Stimulated activated CD8-positive, alpha-beta memory T cell treated with anti-CD3 and anti-CD28 coated beads, Interleukin-12 subunit alpha, Interleukin-12 subunit beta, amount 100 ng/mL, for 24 hours (primary cell): ENCODE measurements at regions not wholly inside any gene's neighbourhood (a gene's known extent, or its start where the extent isn't known, plus 50 kb on each side); places are given as distances from the start of the nearest gene placed in this dataset.

Experiments
- DNase-seq: peaks from one replicate; pipeline ENCODE4 v3.0.0-alpha.2; 2020; ENCODE audit errors: extremely low read depth

DNA sequence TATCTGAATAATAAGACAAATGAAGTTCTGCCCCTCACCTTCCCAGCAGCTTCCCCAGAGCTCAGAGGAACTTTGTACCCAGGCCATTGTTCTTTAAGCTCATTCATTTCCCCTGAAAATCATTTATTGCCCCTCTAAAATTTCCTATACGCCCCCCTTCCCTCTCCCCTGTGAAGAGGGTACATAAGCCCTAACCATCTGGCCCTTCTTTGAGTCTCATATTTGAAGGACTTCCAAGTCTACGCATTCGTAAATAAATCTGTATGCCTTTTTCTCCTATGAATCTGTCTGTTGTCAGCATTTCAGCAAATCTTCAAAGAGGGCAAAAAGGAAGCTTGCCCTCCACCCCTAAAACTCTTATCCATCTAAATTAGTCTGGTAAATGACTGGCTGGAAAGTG is 73.1 kb upstream of the DST start:
- no peak for DNase-seq

DNA sequence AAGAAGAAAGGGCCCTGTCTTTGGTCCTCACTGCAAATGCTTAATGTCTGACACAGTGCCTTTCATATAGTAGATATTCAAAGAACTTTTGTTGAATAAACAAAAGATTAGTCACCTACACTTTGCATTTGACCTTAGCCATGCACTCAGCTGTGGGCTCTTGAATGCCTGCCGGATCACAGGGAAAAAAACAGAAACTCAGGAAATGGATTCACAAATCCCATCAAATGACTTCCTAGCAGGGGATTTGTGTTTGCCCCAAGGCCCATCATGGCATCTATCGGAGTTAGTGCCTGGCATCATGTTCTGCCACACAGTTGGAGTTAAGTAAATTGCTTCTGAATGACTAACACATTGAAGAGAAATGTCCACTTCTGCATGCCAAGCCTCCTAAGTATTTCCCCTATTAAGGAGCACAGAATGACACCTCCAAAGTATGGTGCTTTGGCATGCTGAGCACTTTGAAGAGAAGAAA is 72.3 kb upstream of the DST start:
- no peak for DNase-seq

DNA sequence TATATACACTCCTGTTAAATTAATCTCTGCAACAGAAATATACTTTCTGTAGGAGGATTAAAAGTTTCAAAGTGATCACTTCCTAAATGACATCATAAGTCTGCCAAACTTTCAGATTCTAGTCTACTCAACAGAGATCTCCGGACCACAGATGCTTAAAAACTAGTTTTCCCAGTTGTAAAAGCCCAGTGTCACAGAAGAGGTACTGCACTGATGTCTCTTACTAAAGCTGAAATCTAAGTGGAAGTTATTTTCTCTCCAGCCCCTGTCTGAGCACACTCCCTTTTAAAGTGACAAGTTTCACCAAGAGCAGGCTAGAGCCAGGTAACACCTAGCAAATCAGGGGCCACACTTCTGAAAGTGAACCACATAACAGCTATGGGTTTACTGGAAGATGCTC is 71.6 kb upstream of the DST start:
- no peak for DNase-seq

DNA sequence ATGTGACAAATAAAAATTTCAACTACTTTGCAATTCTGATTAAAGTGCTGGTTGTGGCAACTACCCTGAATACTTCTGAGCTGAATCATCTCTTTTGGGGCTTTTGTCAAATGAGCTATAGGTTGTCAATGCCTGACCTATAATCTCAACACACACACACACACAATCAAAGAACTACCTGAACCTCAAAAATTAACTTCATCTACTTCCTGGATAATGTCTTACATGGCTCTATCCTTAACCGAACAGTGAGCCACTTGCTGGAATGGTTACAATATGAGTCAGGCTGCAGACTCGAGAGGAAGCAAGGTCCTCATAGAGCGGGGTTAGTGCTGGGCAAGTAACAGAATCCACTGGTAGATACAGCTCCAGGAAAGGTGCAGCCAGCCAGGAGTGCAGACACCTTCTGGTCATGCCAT is 70.6 kb upstream of the DST start:
- no peak for DNase-seq

DNA sequence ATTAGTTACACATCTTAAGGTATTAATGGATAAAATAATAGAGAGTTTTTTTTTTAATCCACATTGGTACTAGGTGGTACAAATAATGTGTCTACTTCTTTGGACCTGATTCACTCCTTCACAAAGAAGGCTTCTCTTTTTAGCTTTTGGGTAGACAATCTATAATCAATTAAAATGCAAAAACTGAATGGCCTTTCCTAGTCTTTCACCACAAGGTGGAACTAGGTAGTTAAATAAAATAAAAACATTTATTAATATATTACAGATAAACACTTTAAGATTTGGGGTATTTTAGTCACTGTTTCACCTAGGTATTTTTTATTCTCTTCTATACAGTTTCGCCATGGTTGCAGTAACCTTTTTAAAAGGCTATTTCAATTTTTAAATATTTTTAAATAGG is 68.3 kb upstream of the DST start:
- no peak for DNase-seq

DNA sequence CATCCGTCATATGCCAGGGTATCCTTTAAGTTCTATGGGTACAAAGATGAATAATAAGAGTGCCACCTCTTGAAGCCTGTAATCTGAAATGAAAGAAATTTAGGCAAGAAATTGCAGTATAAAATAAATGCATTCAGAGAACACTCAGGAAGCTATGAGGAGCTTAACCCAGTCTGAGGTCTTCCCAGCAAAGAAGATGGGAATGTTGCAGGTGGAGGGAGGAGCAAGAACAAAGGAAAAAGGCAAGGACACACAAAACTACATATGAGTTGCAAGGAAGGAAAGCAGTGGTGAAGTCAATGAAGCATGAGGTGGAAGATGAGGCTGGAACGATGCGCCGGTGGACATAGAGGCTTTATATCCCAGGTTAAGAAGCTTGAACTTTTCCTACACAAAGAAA is 67.0 kb upstream of the DST start:
- no peak for DNase-seq

DNA sequence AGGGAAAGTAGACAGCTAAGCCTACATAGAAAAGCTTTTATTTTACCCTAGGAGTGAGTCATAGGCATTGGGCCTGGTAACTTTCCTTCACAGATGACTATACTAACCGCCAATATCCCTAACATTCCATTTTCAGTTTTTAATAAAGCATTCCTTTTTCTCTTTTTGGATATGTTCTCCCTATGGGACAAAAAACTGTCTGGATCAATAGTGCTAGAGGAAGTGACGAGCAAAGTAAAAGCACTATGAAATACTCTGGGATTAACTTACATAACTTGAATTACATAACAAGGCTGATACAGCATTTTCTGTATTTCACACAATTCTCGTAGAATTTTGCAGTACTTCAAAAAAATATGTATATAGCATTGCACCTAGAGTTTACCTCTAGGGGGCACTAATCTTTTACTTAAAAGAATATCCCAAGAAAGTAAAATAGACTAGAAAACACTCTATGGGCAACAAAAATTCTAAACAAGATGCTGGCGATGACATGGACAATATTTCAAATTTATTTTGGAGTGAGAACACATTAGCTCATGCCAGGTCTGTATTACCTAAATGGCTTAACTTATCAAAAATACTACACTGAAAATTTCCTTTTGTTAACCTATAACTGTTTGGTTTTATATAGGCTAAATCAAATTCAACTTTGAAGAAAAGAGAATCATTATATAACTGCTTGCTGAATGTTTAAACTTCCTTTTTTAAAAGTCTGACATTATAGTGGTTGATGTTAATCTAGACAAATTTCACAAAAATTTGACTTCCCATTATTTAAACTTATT is 66.3 kb upstream of the DST start:
- no peak for DNase-seq

DNA sequence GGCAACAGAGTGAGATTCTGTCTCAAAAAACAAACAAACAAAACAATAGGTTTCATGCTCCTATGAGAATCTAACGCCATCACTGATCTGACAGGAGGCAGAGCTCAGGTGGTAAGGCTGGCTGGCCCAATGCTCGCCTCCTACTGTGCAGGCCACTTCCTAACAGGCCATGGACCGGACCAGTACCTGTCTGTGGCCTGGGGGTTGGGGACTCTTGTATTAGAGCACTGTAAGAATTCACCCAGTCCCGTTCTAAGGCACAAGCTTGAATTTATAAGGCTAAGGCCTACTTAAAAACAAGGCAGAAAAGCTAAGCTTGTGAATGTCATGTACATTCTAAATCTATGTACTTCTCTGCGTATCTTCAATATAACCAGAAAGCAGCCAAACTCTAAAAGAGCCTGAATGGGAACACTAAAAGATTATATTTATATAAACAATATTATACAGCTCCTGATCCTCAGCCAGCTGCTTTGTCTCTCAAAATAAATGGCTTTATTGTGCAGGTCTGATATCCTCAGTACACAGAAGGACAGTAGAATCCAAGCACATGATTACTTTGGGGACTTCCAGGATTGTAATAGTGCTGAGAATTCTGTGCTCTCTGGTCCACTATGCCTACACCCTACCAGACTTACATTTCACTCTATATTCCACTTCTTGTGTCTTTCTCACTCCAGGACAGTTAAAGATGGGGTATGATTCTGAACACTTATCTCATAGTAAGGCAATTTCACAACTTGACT is 64.5 kb upstream of the DST start:
- DNase-seq: no peak

DNA sequence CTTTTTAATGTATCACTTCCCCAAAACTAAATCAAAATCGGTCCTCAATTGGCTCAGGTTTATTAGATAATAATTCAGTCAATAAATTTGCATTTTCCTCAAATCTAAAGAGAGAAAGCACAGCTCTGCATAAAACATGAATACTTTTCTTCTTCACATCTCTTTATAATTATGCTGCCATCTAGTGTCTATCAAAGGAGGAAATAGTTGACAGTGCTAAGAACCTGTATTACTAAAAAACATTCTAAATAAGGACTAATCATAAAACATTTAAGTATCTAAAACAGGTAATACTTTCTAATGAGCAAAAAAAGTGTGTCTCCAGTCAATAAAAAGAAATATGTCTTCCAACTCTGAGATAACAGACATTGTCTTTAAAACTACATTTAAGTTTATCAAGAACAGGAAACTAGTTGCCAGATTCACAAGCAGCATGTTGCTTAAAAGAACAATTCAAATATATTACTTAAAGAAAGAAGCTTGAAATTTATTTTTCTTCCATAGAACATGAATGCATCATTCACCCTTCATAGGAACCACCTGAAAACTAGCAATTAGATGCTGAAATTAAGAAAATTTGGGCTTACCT is 56.5 kb upstream of the DST start:
- no peak for DNase-seq

DNA sequence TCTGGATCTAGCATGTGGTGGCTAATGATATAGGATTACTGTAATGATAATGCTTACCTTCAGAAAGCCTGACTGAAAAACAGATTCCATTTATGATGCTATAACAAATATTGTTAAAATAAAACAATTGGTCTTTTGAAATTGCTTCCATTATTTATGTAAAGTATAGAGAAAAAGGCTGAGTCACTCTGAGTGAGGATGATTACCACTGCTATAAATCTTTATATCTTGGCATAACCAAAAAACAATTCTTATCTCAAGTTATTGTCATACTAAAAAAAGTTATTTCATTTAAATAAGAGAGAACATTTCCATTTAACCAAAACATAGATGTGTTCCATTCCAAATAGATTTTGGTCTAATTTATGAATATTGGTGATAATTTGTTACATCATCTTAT is 53.0 kb upstream of the DST start:
- DNase-seq: no peak

DNA sequence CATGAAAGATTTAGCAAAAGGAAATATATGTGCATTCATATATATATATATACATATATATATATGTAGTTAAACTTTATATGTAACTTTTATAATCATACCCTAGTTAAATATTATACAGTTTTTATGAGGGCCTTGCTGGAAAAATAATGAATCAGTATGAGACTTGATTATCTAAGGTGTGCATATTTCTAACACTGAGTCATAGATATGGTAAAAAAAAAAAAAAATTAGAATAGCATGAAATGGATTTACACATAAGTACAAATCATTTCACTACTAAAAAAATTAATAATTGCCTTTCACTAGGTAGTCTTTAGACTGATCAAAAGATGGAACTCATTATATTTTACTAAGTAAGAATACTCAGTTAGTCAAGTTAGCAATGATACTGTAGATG is 51.3 kb upstream of the DST start:
- no peak for DNase-seq

DNA sequence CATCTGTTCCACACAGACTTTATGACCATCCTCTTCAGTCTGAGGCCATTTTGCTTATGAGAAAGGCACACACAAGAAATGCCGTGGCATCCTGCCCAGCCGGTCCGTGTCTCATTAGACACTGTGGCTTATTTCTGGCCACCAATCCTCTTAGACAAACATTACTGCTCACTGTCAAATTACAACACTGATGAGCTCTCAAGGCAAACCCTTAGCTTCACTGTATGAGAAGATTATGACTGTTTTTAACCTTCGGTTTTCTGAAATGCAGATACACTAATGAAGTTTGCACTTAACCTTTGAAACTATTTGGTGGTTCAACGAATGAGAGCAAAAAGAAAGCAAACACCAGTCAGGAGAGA is 50.5 kb upstream of the DST start:
- DNase-seq: no peak

DNA sequence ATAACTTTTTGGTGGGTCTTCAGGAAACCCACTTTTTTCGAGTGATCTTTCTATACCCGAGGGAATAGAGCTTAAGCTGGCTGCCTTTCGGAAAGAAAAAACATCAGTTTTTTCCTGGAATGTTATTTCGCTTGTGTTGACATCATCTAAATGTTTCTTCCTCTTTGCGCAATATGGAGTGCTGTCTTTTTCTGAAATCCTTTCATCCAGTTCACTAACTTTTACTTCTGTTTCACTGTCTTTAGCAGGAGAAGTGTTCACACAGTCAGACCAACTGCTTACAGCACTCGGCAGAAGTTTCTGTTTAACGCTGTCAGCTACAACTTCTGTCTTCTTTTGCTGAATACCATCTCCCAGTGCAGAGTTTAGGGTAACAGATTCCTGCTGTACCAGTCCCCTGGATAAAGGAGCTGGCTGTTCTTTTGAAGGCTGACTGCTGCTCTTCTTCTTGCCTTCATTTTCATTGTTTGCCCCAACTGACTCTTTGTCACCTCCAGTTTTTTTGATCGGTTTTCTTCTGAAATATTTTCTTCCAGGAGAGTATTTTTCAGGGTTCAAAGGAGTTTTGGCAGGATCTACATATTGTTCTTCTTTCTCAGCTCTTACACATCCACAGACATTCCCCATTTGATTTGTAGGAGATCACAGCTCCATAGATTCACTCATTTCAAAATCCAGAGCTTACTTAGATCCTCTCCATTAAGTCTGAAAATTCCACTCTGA is 50.0 kb upstream of the DST start:
- DNase-seq: no peak
